Nephron (organoid): ENCODE measurements at regions not wholly inside any gene's neighbourhood (a gene's known extent, or its start where the extent isn't known, plus 50 kb on each side); places are given as distances from the start of the nearest gene placed in this dataset.

Experiments used
- H3K27ac Mint-ChIP-seq, 3 experiments: 2 replicates each; pipeline ENCODE4 v1.8.0; 2020; ENCODE audit warnings: mixed read lengths in 3 of 3, mild to moderate bottlenecking in 2 of 3, moderate library complexity in 1 of 3
- H3K27me3 Mint-ChIP-seq: 2 replicates; pipeline ENCODE4 v1.8.0; 2021; ENCODE audit warnings: low read depth, mild to moderate bottlenecking, moderate library complexity, mixed read lengths
- H3K36me3 Mint-ChIP-seq: 2 replicates; pipeline ENCODE4 v1.8.0; 2020; ENCODE audit warnings: low read depth, mixed read lengths
- H3K4me1 Mint-ChIP-seq: 2 replicates; pipeline ENCODE4 v1.8.0; 2020; ENCODE audit warnings: mixed read lengths
- H3K4me3 Mint-ChIP-seq, 3 experiments: 2 replicates each; pipeline ENCODE4 v1.8.0; 2020; ENCODE audit warnings: mild to moderate bottlenecking in 3 of 3, mixed read lengths in 3 of 3, moderate library complexity in 2 of 3
- H3K9me3 Mint-ChIP-seq: 2 replicates; pipeline ENCODE4 v1.8.0; 2020; ENCODE audit warnings: mixed read lengths
- TF ChIP-seq, protein P1 (sequence below), 3 experiments: fragments of 200-600 bp; sonication (generic); IDR thresholded peaks; one replicate each; pipeline ENCODE4 v1.5.0; 2021; ENCODE audit warnings: antibody characterized with exemption in 3 of 3; ENCODE audit not compliant: unreplicated experiment in 3 of 3

DNA sequence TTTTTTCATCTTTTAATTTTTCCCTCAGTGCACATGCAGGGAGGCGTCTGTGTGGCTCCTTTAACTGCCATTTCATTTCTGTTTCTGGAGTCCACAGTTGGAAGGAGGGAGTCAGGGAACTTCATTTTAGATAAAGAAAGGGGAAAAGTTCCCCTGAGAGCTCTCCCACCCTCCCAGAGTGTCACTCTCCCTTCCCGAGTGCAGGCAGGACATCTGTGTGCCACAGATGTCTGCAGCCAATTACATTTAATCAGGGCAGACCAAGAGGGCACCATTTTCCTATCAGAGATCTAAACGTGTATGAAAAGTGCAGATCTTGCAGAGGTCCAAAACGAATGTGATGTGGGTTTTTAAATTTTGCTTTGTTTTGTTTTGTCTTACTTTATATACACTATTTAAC is 96.6 kb downstream of the PXDC1 start:
- Mint-ChIP-seq H3K36me3 (no peaks in the 10 kb centered on the region), H3K9me3 (no peaks in the 10 kb centered on the region), H3K4me3 (no peak overlapping the region), H3K27ac (no peak overlapping the region), H3K27me3 (peaks cover 8% of the 10 kb centered on the region), H3K4me1 (peaks cover 21% of the 10 kb centered on the region)
- TF ChIP-seq, protein P1, sequence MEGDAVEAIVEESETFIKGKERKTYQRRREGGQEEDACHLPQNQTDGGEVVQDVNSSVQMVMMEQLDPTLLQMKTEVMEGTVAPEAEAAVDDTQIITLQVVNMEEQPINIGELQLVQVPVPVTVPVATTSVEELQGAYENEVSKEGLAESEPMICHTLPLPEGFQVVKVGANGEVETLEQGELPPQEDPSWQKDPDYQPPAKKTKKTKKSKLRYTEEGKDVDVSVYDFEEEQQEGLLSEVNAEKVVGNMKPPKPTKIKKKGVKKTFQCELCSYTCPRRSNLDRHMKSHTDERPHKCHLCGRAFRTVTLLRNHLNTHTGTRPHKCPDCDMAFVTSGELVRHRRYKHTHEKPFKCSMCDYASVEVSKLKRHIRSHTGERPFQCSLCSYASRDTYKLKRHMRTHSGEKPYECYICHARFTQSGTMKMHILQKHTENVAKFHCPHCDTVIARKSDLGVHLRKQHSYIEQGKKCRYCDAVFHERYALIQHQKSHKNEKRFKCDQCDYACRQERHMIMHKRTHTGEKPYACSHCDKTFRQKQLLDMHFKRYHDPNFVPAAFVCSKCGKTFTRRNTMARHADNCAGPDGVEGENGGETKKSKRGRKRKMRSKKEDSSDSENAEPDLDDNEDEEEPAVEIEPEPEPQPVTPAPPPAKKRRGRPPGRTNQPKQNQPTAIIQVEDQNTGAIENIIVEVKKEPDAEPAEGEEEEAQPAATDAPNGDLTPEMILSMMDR (IDR thresholded peaks at IDR 0.05; ENCODE audit: unreplicated experiment in 3 of 3) = no peak

DNA sequence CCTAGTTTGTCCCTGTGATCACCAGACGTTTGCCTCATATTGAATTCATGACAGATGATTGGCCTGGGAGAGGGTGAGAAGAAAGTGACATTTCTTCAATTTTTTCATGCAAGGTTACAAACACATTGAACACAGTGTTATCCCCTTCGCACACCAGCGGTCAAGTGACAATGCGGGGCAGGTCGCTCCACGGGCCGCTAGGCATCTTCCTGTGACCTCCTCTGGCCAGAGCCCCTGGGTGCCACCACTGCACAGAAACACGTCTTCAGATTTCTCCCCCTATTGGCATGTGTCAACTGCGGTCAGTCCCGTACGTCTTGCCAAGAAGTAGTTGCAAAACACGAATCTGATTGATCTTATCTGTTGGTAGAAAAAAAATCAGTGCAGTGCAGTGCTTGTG is 97.1 kb downstream of the PXDC1 start:
- H3K27me3 Mint-ChIP-seq = peaks cover 8% of the 10 kb centered on the region
- no peaks in the 10 kb centered on the region for H3K36me3 Mint-ChIP-seq
- no peaks in the 10 kb centered on the region for H3K9me3 Mint-ChIP-seq
- no peak overlapping the region for H3K27ac Mint-ChIP-seq
- no peak overlapping the region for H3K4me3 Mint-ChIP-seq
- peaks cover 21% of the 10 kb centered on the region for H3K4me1 Mint-ChIP-seq
- TF ChIP-seq, protein P1 (IDR thresholded peaks at IDR 0.05; ENCODE audit: unreplicated experiment in 3 of 3) = no peak

DNA sequence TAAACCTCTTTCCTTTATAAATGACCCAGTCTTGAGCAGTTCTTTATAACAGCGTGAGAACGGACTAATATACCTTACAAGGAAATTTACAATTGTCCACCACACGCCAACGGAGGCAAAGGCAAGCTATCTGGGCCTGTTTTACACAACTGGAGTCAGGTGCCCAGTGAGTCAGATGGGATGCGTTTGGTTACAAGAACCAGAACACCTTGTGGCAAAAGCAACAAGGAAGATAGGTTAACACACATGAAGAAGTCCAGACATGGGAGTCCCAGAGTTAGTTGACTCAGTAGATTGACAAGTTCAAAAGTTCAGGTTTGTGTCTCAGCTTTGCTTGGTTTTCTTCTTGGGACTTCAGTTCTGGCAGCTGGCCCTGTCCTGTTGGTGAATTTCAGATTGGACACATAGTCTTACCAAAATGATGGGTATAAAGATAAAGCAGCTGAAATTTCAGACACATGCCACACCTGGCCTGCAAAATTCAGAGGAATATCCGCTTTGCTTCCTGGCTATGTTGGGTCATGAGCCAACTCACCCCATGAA is 97.9 kb downstream of the PXDC1 start:
- peaks cover 21% of the 10 kb centered on the region for H3K4me1 Mint-ChIP-seq
- no peak overlapping the region for H3K4me3 Mint-ChIP-seq
- TF ChIP-seq, protein P1 (IDR thresholded peaks at IDR 0.05; ENCODE audit: unreplicated experiment in 3 of 3) = no peak
- H3K9me3 Mint-ChIP-seq = no peaks in the 10 kb centered on the region
- no peak overlapping the region for H3K27ac Mint-ChIP-seq
- H3K36me3 Mint-ChIP-seq = no peaks in the 10 kb centered on the region
- peaks cover 8% of the 10 kb centered on the region for H3K27me3 Mint-ChIP-seq

DNA sequence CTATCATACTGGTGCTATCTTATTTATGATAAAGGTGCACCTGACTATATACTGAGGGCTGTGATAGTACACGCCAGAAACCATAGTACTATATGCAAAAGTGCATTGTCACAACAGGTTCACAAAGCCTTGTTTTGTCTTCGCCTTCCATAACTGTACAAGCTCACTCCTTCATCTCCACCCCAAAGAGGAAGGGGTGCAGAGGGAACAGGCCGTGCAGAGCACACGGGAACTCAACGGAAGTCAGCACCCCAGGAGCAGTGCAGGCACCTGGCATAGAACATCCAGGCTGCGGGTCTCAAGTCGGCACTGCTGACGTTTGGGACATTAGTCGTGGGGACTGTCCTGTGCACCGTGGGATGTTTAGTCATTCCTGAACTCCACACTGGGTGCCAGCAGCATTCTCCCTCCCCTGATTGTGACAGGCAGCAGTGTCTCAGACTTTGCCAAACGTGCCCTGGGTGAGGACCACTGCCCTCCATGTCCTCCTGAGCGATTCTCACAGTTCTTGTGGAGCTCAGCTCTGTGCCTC is 99.7 kb downstream of the PXDC1 start:
- Mint-ChIP-seq H3K27ac (no peak overlapping the region), H3K27me3 (peaks cover 8% of the 10 kb centered on the region), H3K4me1 (peaks cover 21% of the 10 kb centered on the region), H3K9me3 (no peaks in the 10 kb centered on the region), H3K36me3 (no peaks in the 10 kb centered on the region), H3K4me3 (no peak overlapping the region)
- TF ChIP-seq, protein P1 (IDR thresholded peaks at IDR 0.05; ENCODE audit: unreplicated experiment in 3 of 3) = no peak

DNA sequence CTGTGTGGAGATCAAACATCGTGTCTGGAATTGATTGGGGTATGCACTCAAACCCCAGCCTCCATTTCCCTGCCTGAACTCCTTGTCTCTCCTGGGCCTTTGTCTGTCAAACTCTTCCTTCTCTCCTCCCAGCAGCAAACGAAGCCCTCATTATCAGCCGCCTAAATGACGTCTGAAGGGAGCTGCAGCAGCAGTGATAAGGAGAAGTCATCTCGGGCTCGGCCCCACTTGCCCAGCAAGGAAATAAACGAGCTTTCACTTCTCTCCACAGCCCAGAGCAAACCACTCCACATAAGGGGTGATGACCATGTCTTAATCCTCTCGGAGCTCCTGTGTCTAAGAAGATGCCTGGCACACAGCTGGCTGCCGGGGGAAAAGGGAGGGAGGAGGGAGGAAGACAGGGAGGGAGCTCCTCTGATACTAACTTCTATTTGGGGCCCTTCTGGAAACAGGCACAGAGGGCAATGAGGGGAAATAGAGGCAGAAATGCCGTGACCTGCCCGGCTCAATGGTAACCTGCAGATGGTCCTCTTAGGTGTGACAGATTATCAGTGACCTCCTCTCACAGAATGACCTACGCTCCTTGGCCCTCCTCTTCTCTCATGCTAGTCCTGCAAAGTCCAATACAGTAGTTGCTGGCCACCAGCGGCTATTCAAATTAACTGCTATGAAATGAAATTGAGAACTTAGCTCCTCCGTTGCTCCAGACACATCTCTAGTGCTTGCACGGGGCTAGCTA is 100.4 kb downstream of the PXDC1 start:
- Mint-ChIP-seq H3K36me3 (no peaks in the 10 kb centered on the region), H3K4me1 (peaks cover 17% of the 10 kb centered on the region), H3K4me3 (no peak overlapping the region), H3K9me3 (no peaks in the 10 kb centered on the region), H3K27ac (no peak overlapping the region), H3K27me3 (peaks cover 8% of the 10 kb centered on the region)
- TF ChIP-seq, protein P1 (IDR thresholded peaks at IDR 0.05; ENCODE audit: unreplicated experiment in 3 of 3) = no peak
